ENCODE measurements at regions not wholly inside any gene's neighbourhood (a gene's known extent, or its start where the extent isn't known, plus 50 kb on each side); places are given as distances from the start of the nearest gene placed in this dataset.
"Not testable (repeated sequence)": the region's sequence is repeated elsewhere in the genome, so short reads cannot be mapped to it uniquely, and the experiment has no call there.

DNA sequence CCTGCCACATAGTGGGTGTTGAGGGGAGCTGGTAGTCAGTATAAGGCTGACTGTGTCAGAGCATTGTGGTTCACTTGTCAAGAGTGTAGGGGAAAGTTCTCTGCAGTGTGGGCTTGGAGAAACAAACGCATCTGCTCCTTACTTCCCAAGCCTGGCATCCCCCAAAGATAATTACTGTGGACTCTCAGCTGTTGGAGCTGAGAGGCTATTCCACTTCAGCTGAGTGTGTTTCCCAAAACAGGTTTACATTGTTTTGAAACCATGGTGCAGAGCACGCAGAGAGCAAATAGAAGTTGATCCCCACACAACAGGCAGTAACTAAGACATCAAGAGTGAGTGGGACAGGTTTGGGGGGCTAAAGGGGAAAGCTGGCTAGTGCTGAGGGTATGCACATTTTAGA, 181.0 kb upstream of the EOLA2 start:
- no TSS peak for BruUV-seq (replicated peaks)
- H4K20me1 ChIP-seq (ENCODE audit: insufficient read depth, low read length), result no peaks in the 10 kb centered on the region
- FAIRE-seq (no peak), DNase-seq (ENCODE audit: low spot score) (no peak), ATAC-seq (no peak)
- WGBS (ENCODE audit: low lambda C conversion rate), result 6% methylated on average over 2 of the region's 2 CpGs
- no peak for TF ChIP-seq EED (CRISPR knock-in tag; IDR thresholded peaks at IDR 0.05)
- no peak for TF ChIP-seq ZNF557 (CRISPR knock-in tag; IDR thresholded peaks at IDR 0.05)
- TF ChIP-seq SMARCC2 (IDR thresholded peaks at IDR 0.05), result no peak
- TF ChIP-seq ZKSCAN5 (CRISPR knock-in tag; IDR thresholded peaks at IDR 0.05), result no peak
- TF ChIP-seq, protein P1, sequence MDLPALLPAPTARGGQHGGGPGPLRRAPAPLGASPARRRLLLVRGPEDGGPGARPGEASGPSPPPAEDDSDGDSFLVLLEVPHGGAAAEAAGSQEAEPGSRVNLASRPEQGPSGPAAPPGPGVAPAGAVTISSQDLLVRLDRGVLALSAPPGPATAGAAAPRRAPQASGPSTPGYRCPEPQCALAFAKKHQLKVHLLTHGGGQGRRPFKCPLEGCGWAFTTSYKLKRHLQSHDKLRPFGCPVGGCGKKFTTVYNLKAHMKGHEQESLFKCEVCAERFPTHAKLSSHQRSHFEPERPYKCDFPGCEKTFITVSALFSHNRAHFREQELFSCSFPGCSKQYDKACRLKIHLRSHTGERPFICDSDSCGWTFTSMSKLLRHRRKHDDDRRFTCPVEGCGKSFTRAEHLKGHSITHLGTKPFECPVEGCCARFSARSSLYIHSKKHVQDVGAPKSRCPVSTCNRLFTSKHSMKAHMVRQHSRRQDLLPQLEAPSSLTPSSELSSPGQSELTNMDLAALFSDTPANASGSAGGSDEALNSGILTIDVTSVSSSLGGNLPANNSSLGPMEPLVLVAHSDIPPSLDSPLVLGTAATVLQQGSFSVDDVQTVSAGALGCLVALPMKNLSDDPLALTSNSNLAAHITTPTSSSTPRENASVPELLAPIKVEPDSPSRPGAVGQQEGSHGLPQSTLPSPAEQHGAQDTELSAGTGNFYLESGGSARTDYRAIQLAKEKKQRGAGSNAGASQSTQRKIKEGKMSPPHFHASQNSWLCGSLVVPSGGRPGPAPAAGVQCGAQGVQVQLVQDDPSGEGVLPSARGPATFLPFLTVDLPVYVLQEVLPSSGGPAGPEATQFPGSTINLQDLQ (CRISPR knock-in tag; IDR thresholded peaks at IDR 0.05), result no peak
- no peak for TF ChIP-seq ZNF251 (CRISPR knock-in tag; IDR thresholded peaks at IDR 0.05)
- TF ChIP-seq ATM (IDR thresholded peaks at IDR 0.05; ENCODE audit: borderline replicate concordance), result no peak
- no peak for TF ChIP-seq KLF11 (CRISPR knock-in tag; IDR thresholded peaks at IDR 0.05)
- no peak for TF ChIP-seq PCBP1 (IDR thresholded peaks at IDR 0.05; ENCODE audit: borderline replicate concordance, low read depth, low read length)
- in situ Hi-C loops (cut with HindIII; ENCODE audit: extremely low pct_ligation_motif_present, low pct_unique_long_range_greater_than_20kb), result no loop called here
- no peak overlapping the region for H3K4me2 ChIP-seq (ENCODE audit: low read depth, low read length)
- ChIA-PET POLR2A (no interaction called here), CTCF (ENCODE audit: low intra/inter-chr PET ratio, low total read pairs) (no interaction called here)
- H3K9me3 ChIP-seq (ENCODE audit: low read length), result no peaks in the 10 kb centered on the region
- intact Hi-C loops (cut with micrococcal nuclease; ENCODE audit: unreplicated experiment), result no loop called here
- H3K4me3 ChIP-seq (replicated peaks in 1 of 3; ENCODE audit: insufficient read depth in 1 of 3, low read depth in 2 of 3, low read length in 3 of 3), result no peak overlapping the region
- no peak overlapping the region for H3K9ac ChIP-seq (ENCODE audit: insufficient read depth, low read depth, low read length)
- H3K36me3 ChIP-seq (replicated peaks in 1 of 2; ENCODE audit: control insufficient read depth in 1 of 2, insufficient read depth in 2 of 2, low read length in 2 of 2), result no peaks in the 10 kb centered on the region
- H3K27me3 ChIP-seq (ENCODE audit: control insufficient read depth in 1 of 2, insufficient read depth in 2 of 2, low read length in 2 of 2), result no peaks in the 10 kb centered on the region
- H2AFZ ChIP-seq (ENCODE audit: low read length), result no peak overlapping the region
- H3K79me2 ChIP-seq (ENCODE audit: insufficient read depth, low read length), result no peaks in the 10 kb centered on the region
- H3K4me1 ChIP-seq (ENCODE audit: insufficient read depth, low read length), result no peaks in the 10 kb centered on the region
- no peak overlapping the region for H3K27ac ChIP-seq (ENCODE audit: extremely low read length, insufficient read depth, low read length)

DNA sequence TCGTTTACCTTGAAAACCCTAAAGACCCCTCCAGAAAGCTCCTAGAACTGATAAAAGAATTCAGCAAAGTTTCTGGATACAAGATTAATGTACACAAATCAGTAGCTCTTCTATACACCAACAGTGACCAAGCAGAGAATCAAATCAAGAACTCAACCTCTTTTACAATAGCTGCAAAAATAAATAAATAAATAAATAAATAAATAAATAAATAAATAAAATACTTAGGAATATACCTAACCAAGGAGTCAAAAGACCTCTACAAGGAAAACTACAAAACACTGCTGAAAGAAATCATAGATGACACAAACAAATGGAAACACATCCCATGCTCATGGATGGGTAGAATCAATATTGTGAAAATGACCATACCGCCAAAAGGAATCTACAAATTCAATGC, 186.8 kb upstream of the EOLA2 start:
- CTCF ChIA-PET (ENCODE audit: low intra/inter-chr PET ratio, low total read pairs); H3K36me3 ChIP-seq (replicated peaks in 1 of 2; ENCODE audit: control insufficient read depth in 1 of 2, insufficient read depth in 2 of 2, low read length in 2 of 2); POLR2A ChIA-PET; ATAC-seq; FAIRE-seq; H3K27me3 ChIP-seq (ENCODE audit: control insufficient read depth in 1 of 2, insufficient read depth in 2 of 2, low read length in 2 of 2); H4K20me1 ChIP-seq (ENCODE audit: insufficient read depth, low read length); H3K9ac ChIP-seq (ENCODE audit: insufficient read depth, low read depth, low read length); H3K4me3 ChIP-seq (replicated peaks in 1 of 3; ENCODE audit: insufficient read depth in 1 of 3, low read depth in 2 of 3, low read length in 3 of 3); BruUV-seq (replicated peaks); H3K27ac ChIP-seq (ENCODE audit: extremely low read length, insufficient read depth, low read length); H2AFZ ChIP-seq (ENCODE audit: low read length); H3K4me2 ChIP-seq (ENCODE audit: low read depth, low read length); H3K4me1 ChIP-seq (ENCODE audit: insufficient read depth, low read length); in situ Hi-C loops (cut with HindIII; ENCODE audit: extremely low pct_ligation_motif_present, low pct_unique_long_range_greater_than_20kb); H3K79me2 ChIP-seq (ENCODE audit: insufficient read depth, low read length); H3K9me3 ChIP-seq (ENCODE audit: low read length); DNase-seq (ENCODE audit: low spot score); intact Hi-C loops (cut with micrococcal nuclease; ENCODE audit: unreplicated experiment): not testable (repeated sequence)
- 50% methylated on average over 2 of the region's 2 CpGs for WGBS (ENCODE audit: low lambda C conversion rate)

Data from HepG2 (cell line).